Suprapubic skin (tissue), 4 donors: ENCODE measurements at regions not wholly inside any gene's neighbourhood (a gene's known extent, or its start where the extent isn't known, plus 50 kb on each side); places are given as distances from the start of the nearest gene placed in this dataset.
"Not testable (repeated sequence)": the region's sequence is repeated elsewhere in the genome, so short reads cannot be mapped to it uniquely, and the experiment has no call there.

Source experiments
- DNase-seq, 2 donors: peaks; one replicate each; pipeline ENCODE4 v3.0.0-alpha.2; 2019; ENCODE audit warnings: low spot score in 2 of 2
- H3K27ac ChIP-seq: fragments of 200-600 bp; sonication (generic); one replicate; pipeline ENCODE4 v1.5.1; 2019
- H3K27me3 ChIP-seq: fragments of 200-600 bp; sonication (generic); one replicate; pipeline ENCODE4 v1.5.1; 2019
- H3K36me3 ChIP-seq: fragments of 200-600 bp; sonication (generic); one replicate; pipeline ENCODE4 v1.5.1; 2019
- H3K4me1 ChIP-seq: fragments of 200-600 bp; sonication (generic); one replicate; pipeline ENCODE4 v1.5.1; 2019
- H3K4me3 ChIP-seq: fragments of 200-600 bp; sonication (generic); one replicate; pipeline ENCODE4 v1.5.1; 2019; ENCODE audit warnings: mild to moderate bottlenecking
- H3K9me3 ChIP-seq: fragments of 200-600 bp; sonication (generic); one replicate; pipeline ENCODE4 v1.5.1; 2019
- EP300 ChIP-seq: sonication (generic); formaldehyde crosslinking; IDR thresholded peaks from one replicate; pipeline ENCODE4 v1.6.1; 2017; ENCODE audit warnings: antibody characterized with exemption
- POLR2A ChIP-seq, 2 donors: fragments of 450-650 bp; IDR thresholded peaks; one replicate each; pipeline ENCODE4 v1.6.1; 2017; ENCODE audit warnings: antibody characterized with exemption in 2 of 2, mild to moderate bottlenecking in 2 of 2, moderate library complexity in 2 of 2
- POLR2AphosphoS5 ChIP-seq, 3 donors: sonication (generic); formaldehyde crosslinking; IDR thresholded peaks; one replicate each; pipeline ENCODE4 v1.6.1; 2017; ENCODE audit warnings: antibody characterized with exemption in 3 of 3
- WGBS: methylation state at CpG from one replicate; pipeline ENCODE4 v1.1.5; 2018; 5-methylcytosine and 5-hydroxymethylcytosine counted together
- TF ChIP-seq, protein P1 (sequence below), 2 donors: fragments of 200-600 bp in 1 of 2; fragments of 450-650 bp in 1 of 2; sonication (generic) in 1 of 2; IDR thresholded peaks; one replicate each; pipeline ENCODE4 v1.5.1; 2016 to 2019; ENCODE audit warnings: antibody characterized with exemption in 2 of 2, mild to moderate bottlenecking in 1 of 2, moderate library complexity in 1 of 2

DNA sequence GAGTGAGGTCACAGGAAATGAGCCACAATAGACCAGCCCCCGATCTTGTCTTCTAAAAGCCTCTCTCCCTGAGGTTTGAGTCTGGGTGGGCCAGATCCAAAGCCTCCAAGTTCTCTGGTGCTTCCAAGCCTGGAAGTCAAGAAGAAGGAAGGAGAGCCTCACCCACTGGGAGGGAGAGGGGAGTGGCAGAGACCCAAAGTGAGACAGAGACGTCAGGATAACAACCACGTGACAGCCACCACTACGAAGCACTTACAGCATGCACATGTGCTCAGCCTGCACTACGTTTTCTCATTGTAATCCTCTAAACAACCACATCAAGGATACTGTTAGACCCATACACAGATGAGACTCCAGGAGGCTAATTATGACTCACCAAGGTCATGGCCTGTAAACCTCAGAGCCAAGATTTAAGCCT lies 197.3 kb upstream of the LINGO1 start:
- H3K9me3 ChIP-seq, result no peaks in the 10 kb centered on the region
- WGBS, result 39% methylated on average over 5 of the region's 5 CpGs
- no peaks in the 10 kb centered on the region for H3K36me3 ChIP-seq
- H3K4me1 ChIP-seq, result no peaks in the 10 kb centered on the region
- no peak overlapping the region for H3K27ac ChIP-seq
- TF ChIP-seq POLR2A (IDR thresholded peaks at IDR 0.05) (no peak), POLR2AphosphoS5 (IDR thresholded peaks at IDR 0.05) (no peak), EP300 (no peak)
- TF ChIP-seq, protein P1, sequence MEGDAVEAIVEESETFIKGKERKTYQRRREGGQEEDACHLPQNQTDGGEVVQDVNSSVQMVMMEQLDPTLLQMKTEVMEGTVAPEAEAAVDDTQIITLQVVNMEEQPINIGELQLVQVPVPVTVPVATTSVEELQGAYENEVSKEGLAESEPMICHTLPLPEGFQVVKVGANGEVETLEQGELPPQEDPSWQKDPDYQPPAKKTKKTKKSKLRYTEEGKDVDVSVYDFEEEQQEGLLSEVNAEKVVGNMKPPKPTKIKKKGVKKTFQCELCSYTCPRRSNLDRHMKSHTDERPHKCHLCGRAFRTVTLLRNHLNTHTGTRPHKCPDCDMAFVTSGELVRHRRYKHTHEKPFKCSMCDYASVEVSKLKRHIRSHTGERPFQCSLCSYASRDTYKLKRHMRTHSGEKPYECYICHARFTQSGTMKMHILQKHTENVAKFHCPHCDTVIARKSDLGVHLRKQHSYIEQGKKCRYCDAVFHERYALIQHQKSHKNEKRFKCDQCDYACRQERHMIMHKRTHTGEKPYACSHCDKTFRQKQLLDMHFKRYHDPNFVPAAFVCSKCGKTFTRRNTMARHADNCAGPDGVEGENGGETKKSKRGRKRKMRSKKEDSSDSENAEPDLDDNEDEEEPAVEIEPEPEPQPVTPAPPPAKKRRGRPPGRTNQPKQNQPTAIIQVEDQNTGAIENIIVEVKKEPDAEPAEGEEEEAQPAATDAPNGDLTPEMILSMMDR (IDR thresholded peaks at IDR 0.05), result no peak
- H3K4me3 ChIP-seq, result no peak overlapping the region
- H3K27me3 ChIP-seq, result peaks cover 7% of the 10 kb centered on the region
- no peak for DNase-seq

DNA sequence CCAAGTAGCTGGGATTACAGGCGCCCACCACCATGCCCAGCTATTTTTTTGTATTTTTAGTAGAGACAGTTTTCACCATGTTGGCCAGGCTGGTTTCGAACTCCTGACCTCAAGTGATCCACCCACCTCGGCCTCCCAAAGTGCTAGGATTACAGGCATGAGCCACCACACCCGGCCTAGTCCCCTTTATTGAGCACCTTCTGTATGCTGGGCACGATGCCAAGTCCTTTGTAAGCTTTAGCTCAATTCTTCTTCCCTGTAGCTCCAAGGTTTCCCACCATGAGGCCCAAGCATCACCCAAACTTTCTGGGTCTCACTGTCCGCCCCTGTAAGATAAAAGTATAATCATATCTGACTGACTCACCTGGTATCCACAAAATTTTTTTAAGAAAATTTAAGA lies 196.6 kb upstream of the LINGO1 start:
- H3K36me3 ChIP-seq, DNase-seq, H3K9me3 ChIP-seq, H3K27me3 ChIP-seq, H3K4me1 ChIP-seq, H3K4me3 ChIP-seq, H3K27ac ChIP-seq: not testable (repeated sequence)
- WGBS, result 88% methylated on average over 6 of the region's 6 CpGs

DNA sequence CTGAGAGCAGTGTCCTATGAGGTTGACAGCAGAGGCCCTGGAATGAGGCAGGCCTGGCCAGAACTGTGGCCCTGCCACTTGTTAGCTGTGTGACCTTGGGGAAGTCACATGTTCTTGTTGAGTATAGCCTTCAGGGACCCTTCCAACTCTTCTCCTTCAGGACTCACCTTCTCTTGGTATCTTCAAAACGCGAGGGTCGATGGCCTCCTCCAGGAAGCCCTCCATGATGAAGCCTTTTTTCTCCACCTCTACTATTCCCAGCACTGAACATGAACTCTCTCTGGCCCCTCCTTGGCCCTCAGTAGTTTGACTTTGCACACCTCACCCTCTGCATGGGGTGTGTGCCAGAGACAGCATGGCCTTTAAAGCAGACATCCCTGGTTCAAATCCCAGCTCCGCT lies 195.1 kb upstream of the LINGO1 start:
- no peak overlapping the region for H3K4me3 ChIP-seq
- no peak for DNase-seq
- H3K9me3 ChIP-seq, result no peaks in the 10 kb centered on the region
- no peaks in the 10 kb centered on the region for H3K4me1 ChIP-seq
- H3K27ac ChIP-seq, result no peak overlapping the region
- no peaks in the 10 kb centered on the region for H3K36me3 ChIP-seq
- 95% methylated on average over 4 of the region's 4 CpGs for WGBS
- peaks cover 8% of the 10 kb centered on the region for H3K27me3 ChIP-seq
- TF ChIP-seq, protein P1 (IDR thresholded peaks at IDR 0.05), result no peak
- TF ChIP-seq EP300 (no peak), POLR2A (IDR thresholded peaks at IDR 0.05) (no peak), POLR2AphosphoS5 (IDR thresholded peaks at IDR 0.05) (no peak)

DNA sequence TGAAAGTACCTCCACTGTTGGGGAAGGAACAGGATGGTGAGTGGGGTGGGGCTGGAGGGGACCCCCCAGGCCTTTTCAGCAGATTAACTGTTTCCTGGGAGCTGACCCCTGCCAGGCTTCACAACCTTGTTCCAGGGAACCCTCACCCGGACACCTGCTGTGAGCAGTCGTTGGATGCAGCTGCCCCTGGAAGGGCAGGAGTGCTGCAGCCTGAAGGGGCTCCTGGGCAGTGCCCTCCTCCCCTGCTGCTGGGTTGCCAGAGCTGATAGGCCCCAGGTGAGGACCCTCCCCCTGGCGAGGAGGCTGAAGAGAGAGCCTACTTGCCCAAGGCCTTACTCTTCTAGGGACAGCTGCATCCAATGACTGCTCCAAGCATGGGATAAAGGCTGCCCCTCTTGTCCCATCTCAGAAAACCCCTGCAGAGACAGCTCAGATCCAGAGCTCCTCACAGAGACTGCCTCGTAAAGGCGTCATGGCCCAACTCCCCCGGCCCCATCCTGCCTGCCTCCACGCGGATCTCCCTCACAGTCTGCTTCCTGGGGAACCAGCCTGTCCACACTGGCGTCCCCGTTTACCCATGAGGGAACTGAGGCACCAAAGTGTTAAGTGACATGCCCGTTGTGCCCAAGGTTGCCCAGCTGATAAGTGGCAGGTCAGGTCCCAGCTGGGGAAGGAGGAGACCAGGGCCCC lies 193.4 kb upstream of the LINGO1 start:
- TF ChIP-seq EP300 (no peak), POLR2AphosphoS5 (IDR thresholded peaks at IDR 0.05) (no peak), POLR2A (IDR thresholded peaks at IDR 0.05) (no peak)
- TF ChIP-seq, protein P1 (IDR thresholded peaks at IDR 0.05), result no peak
- Histone ChIP-seq H3K9me3 (no peaks in the 10 kb centered on the region), H3K27ac (no peak overlapping the region), H3K4me3 (no peak overlapping the region), H3K36me3 (no peaks in the 10 kb centered on the region), H3K4me1 (no peaks in the 10 kb centered on the region), H3K27me3 (peaks cover 24% of the 10 kb centered on the region)
- no peak for DNase-seq
- WGBS, result no CpG with 5 or more reads among the region's 11 CpGs

DNA sequence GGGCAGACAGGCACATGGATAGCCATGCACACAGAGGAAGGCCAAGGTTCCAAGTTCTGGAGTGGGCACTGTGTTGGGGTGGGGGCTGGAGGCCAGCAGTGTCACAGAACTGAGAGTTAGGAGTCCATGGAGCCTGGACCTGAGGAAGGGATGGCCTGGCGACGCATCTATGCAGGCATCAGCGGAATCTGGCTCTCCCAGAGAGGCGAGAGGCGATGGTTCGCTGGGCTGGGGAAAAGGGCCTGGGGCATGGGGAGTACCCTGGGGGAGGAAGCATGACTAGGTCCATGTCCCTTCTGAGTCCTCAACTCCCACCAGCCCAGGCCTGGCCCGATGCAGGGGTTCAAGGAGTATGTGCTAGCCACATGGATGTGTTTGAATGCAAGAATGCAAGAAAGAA lies 192.8 kb upstream of the LINGO1 start:
- Histone ChIP-seq H3K27ac (no peak overlapping the region), H3K4me1 (no peaks in the 10 kb centered on the region), H3K9me3 (no peaks in the 10 kb centered on the region), H3K4me3 (no peak overlapping the region), H3K27me3 (peaks cover 30% of the 10 kb centered on the region), H3K36me3 (no peaks in the 10 kb centered on the region)
- no peak for DNase-seq
- WGBS, result 76% methylated on average over 7 of the region's 7 CpGs
- TF ChIP-seq, protein P1 (IDR thresholded peaks at IDR 0.05), result no peak
- no peak for TF ChIP-seq EP300
- no peak for TF ChIP-seq POLR2A (IDR thresholded peaks at IDR 0.05)
- TF ChIP-seq POLR2AphosphoS5 (IDR thresholded peaks at IDR 0.05), result no peak

DNA sequence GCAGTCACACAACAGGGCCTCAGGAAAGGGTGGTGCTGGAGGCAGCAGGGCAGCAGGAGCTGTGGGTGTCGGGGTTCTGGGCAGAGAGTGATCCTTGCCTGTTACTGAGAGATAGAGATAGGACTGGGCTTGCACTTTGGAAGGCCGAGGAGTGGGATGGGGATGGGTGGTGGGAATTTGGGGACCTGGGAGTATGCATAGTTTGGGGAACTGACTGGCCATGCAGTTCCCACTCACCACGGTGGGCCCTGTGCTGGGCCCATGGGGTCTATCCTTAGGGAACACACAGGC lies 192.5 kb upstream of the LINGO1 start:
- Histone ChIP-seq H3K4me1 (peaks cover under 1% of the 10 kb centered on the region), H3K4me3 (no peak overlapping the region), H3K27me3 (peaks cover 34% of the 10 kb centered on the region), H3K27ac (no peak overlapping the region), H3K9me3 (no peaks in the 10 kb centered on the region), H3K36me3 (no peaks in the 10 kb centered on the region)
- 80% methylated on average over 2 of the region's 3 CpGs for WGBS
- TF ChIP-seq, protein P1 (IDR thresholded peaks at IDR 0.05), result no peak
- TF ChIP-seq POLR2AphosphoS5 (IDR thresholded peaks at IDR 0.05) (no peak), POLR2A (IDR thresholded peaks at IDR 0.05) (no peak), EP300 (no peak)
- DNase-seq, result no peak
